Eye (tissue), 1 donor: ENCODE measurements at regions not wholly inside any gene's neighbourhood (a gene's known extent, or its start where the extent isn't known, plus 50 kb on each side); places are given as distances from the start of the nearest gene placed in this dataset.
"Not testable (repeated sequence)": the region's sequence is repeated elsewhere in the genome, so short reads cannot be mapped to it uniquely, and the experiment has no call there.

Experiments used
- DNase-seq: peaks from one replicate; pipeline ENCODE4 v3.0.0-alpha.2; 2015

- no peak for DNase-seq
Observed at GRCh38 chr1:58836408-58836807, 52.6 kb upstream of the JUN start.

- no peak for DNase-seq
Observed at GRCh38 chr1:58837886-58838285, 54.0 kb upstream of the JUN start.

- DNase-seq = no peak
Observed at GRCh38 chr1:58839147-58839795, 55.4 kb upstream of the JUN start.

- DNase-seq = peak; percentile 31
Observed at GRCh38 chr1:58839846-58840835, 56.3 kb upstream of the JUN start.

GRCh38 chr1:58841455-58841854 lies 57.6 kb upstream of the JUN start:
- no peak for DNase-seq

GRCh38 chr1:58842941-58843340 lies 59.1 kb upstream of the JUN start:
- DNase-seq = no peak

- no peak for DNase-seq
Observed at GRCh38 chr1:58844176-58844575, 60.3 kb upstream of the JUN start.

GRCh38 chr1:58845942-58846341 lies 62.1 kb upstream of the JUN start:
- no peak for DNase-seq

- peak; percentile 19 for DNase-seq
Observed at GRCh38 chr1:58848818-58849411, 65.1 kb upstream of the JUN start.

GRCh38 chr1:58849551-58849950 lies 65.7 kb upstream of the JUN start:
- no peak for DNase-seq

GRCh38 chr1:58850636-58851035 lies 66.8 kb upstream of the JUN start:
- DNase-seq = no peak

- no peak for DNase-seq
Observed at GRCh38 chr1:58852731-58853485, 69.1 kb upstream of the JUN start.

- DNase-seq = no peak
Observed at GRCh38 chr1:58854576-58854975, 70.7 kb upstream of the JUN start.

- DNase-seq = no peak
Observed at GRCh38 chr1:58855274-58856165, 71.7 kb upstream of the JUN start.

GRCh38 chr1:58856281-58856680 lies 72.4 kb upstream of the JUN start:
- not testable (repeated sequence) for DNase-seq

- DNase-seq = no peak
Observed at GRCh38 chr1:58857680-58858673, 74.1 kb upstream of the JUN start.

GRCh38 chr1:58859769-58860485 lies 76.1 kb upstream of the JUN start:
- no peak for DNase-seq

- DNase-seq = no peak
Observed at GRCh38 chr1:58861076-58861475, 77.2 kb upstream of the JUN start.

GRCh38 chr1:58861506-58861905 lies 77.7 kb upstream of the JUN start:
- DNase-seq = no peak
